ENCODE measurements at regions not wholly inside any gene's neighbourhood (a gene's known extent, or its start where the extent isn't known, plus 50 kb on each side); places are given as distances from the start of the nearest gene placed in this dataset.
"Not testable (repeated sequence)": the region's sequence is repeated elsewhere in the genome, so short reads cannot be mapped to it uniquely, and the experiment has no call there.

- DNase-seq = no peak
Measured at GRCh38 chr13:64591971-64592370, 2638.2 kb downstream of the PCDH9 start.

GRCh38 chr13:64579331-64579730, 2650.8 kb downstream of the PCDH9 start:
- no peak for DNase-seq

GRCh38 chr13:64568748-64569147, 2661.4 kb downstream of the PCDH9 start:
- DNase-seq = no peak

GRCh38 chr13:64558031-64558430, 2672.1 kb downstream of the PCDH9 start:
- not testable (repeated sequence) for DNase-seq

GRCh38 chr13:64556376-64556775, 2673.8 kb downstream of the PCDH9 start:
- DNase-seq = no peak

GRCh38 chr13:64553411-64554129, 2676.6 kb downstream of the PCDH9 start:
- no peak for DNase-seq

GRCh38 chr13:64551755-64552154, 2678.4 kb downstream of the PCDH9 start:
- DNase-seq = peak; percentile 80

GRCh38 chr13:64546371-64546770, 2683.8 kb downstream of the PCDH9 start:
- no peak for DNase-seq

- DNase-seq = no peak
Measured at GRCh38 chr13:64540976-64541375, 2689.2 kb downstream of the PCDH9 start.

GRCh38 chr13:64540468-64540867, 2689.7 kb downstream of the PCDH9 start:
- DNase-seq = no peak

- DNase-seq = no peak
Measured at GRCh38 chr13:64538711-64539110, 2691.4 kb downstream of the PCDH9 start.

- DNase-seq = no peak
Measured at GRCh38 chr13:64534302-64534701, 2695.8 kb downstream of the PCDH9 start.

- no peak for DNase-seq
Measured at GRCh38 chr13:64531400-64531799, 2698.7 kb downstream of the PCDH9 start.

- peak; percentile 26 for DNase-seq
Measured at GRCh38 chr13:64529874-64530485, 2700.2 kb downstream of the PCDH9 start.

- DNase-seq = no peak
Measured at GRCh38 chr13:64528838-64529237, 2701.3 kb downstream of the PCDH9 start.

GRCh38 chr13:64527561-64527960, 2702.6 kb downstream of the PCDH9 start:
- DNase-seq = no peak

- DNase-seq = no peak
Measured at GRCh38 chr13:64525687-64526086, 2704.4 kb downstream of the PCDH9 start.

GRCh38 chr13:64510747-64511146, 2719.4 kb downstream of the PCDH9 start:
- DNase-seq = no peak

GRCh38 chr13:64506246-64506645, 2723.9 kb downstream of the PCDH9 start:
- DNase-seq = no peak

- no peak for DNase-seq
Measured at GRCh38 chr13:64505336-64505910, 2724.7 kb downstream of the PCDH9 start.

- DNase-seq = no peak
Measured at GRCh38 chr13:64488731-64489130, 2741.4 kb downstream of the PCDH9 start.

GRCh38 chr13:64482373-64482772, 2747.8 kb downstream of the PCDH9 start:
- DNase-seq = no peak

GRCh38 chr13:64480672-64481071, 2749.5 kb downstream of the PCDH9 start:
- no peak for DNase-seq

- DNase-seq = no peak
Measured at GRCh38 chr13:64480211-64480610, 2749.9 kb downstream of the PCDH9 start.

All from DMS53 (cell line).